DND-41 (cell line): ENCODE measurements at regions not wholly inside any gene's neighbourhood (a gene's known extent, or its start where the extent isn't known, plus 50 kb on each side); places are given as distances from the start of the nearest gene placed in this dataset.

Experiments used
- ATAC-seq: fragments of 200-7000 bp; cut with Tn5 transposase; 3 replicates; pipeline ENCODE4 v1.9.1; 2021; ENCODE audit warnings: low read depth; ENCODE audit not compliant: insufficient read depth
- DNase-seq: peaks from one replicate; pipeline ENCODE4 v3.0.0-alpha.2; 2020
- H2AFZ ChIP-seq: 2 replicates; pipeline ENCODE4 v1.6.0; 2012; ENCODE audit warnings: low read depth, low read length
- H3K27ac ChIP-seq: 2 replicates; pipeline ENCODE4 v1.5.1; 2012; ENCODE audit warnings: low read length, inconsistent platforms
- H3K27me3 ChIP-seq: fragments of 200-600 bp; sonication (generic); 2 replicates; pipeline ENCODE4 v1.6.0; 2012; ENCODE audit warnings: low read length, mild to moderate bottlenecking, inconsistent platforms; ENCODE audit not compliant: insufficient read depth, poor library complexity
- H3K36me3 ChIP-seq: 2 replicates; pipeline ENCODE4 v1.5.1; 2012; ENCODE audit warnings: low read length, inconsistent platforms; ENCODE audit not compliant: insufficient read depth
- H3K4me1 ChIP-seq: 2 replicates; pipeline ENCODE4 v1.5.1; 2012; ENCODE audit warnings: mild to moderate bottlenecking, low read length; ENCODE audit not compliant: insufficient read depth
- H3K4me2 ChIP-seq: 2 replicates; pipeline ENCODE4 v1.6.0; 2012; ENCODE audit warnings: mild to moderate bottlenecking, moderate library complexity, low read length, inconsistent platforms; ENCODE audit not compliant: insufficient read depth
- H3K4me3 ChIP-seq, 2 experiments: fragments of 200-600 bp in 1 of 2; shearing (Covaris generic) in 1 of 2; 2 replicates each; pipeline ENCODE4 v1.5.1; 2012 to 2016; ENCODE audit warnings: inconsistent platforms in 2 of 2, low read length in 2 of 2, mild to moderate bottlenecking in 2 of 2, low read depth in 1 of 2, moderate library complexity in 1 of 2
- H3K79me2 ChIP-seq: 2 replicates; pipeline ENCODE4 v1.6.0; 2012; ENCODE audit warnings: low read length, inconsistent platforms; ENCODE audit not compliant: insufficient read depth
- H3K9ac ChIP-seq: 2 replicates; pipeline ENCODE4 v1.6.0; 2012; ENCODE audit warnings: low read depth, mild to moderate bottlenecking, inconsistent platforms, low read length, moderate library complexity
- H3K9me3 ChIP-seq: 2 replicates; pipeline ENCODE4 v1.5.1; 2012; ENCODE audit warnings: low read length, moderate library complexity, mild to moderate bottlenecking, inconsistent platforms; ENCODE audit not compliant: insufficient read depth, severe bottlenecking
- H4K20me1 ChIP-seq: 2 replicates; pipeline ENCODE4 v1.6.0; 2012; ENCODE audit warnings: low read length; ENCODE audit not compliant: insufficient read depth
- EZH2 ChIP-seq: IDR thresholded peaks from 3 replicates; pipeline ENCODE4 v1.6.1; 2012; ENCODE audit warnings: borderline replicate concordance, low read depth, mild to moderate bottlenecking, moderate library complexity, low read length, inconsistent platforms; ENCODE audit not compliant: severe bottlenecking
- TF ChIP-seq, protein P1 (sequence below): IDR thresholded peaks from 2 replicates; pipeline ENCODE4 v1.5.1; 2012; ENCODE audit warnings: borderline replicate concordance, low read length, moderate library complexity, mild to moderate bottlenecking; ENCODE audit not compliant: poor library complexity, severe bottlenecking; ENCODE audit errors: extremely low read depth

DNA sequence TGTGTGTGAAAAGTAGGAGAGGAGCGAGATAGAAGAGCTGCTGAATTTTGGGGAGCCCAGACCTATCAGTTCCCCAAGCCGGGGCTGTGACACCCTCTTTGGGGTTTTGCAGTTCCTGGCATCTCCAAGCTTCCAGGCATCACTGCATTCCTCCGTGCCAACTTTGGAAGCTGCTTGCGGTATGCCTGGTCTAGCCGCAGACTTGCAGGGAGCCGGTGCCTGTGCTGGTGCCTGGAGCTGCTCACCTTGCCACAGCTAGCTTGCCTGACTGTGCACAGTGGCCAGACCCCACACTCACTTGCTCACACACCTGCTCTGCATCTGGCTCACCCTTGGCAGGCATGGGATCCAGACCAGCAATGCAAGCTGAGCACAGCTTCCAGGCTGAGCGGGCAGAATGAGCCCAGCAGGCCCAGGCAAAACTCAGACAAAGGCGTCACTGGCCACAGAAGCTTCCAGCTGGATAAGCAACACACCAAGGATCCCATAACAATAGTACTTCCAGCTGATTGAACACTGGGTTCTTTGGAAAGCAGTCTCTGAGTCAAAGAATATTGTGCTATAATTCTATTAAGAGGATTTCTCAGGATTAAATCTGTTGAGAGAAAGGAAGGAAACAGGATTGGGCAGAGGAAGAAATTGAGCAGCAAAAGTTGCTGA lies 390.9 kb downstream of the TEX13C start:
- Histone ChIP-seq H3K9ac (no peak overlapping the region), H3K4me3 (no peak overlapping the region), H3K36me3 (no peaks in the 10 kb centered on the region), H3K4me1 (no peaks in the 10 kb centered on the region), H3K27me3 (no peaks in the 10 kb centered on the region), H3K4me2 (no peak overlapping the region), H2AFZ (no peak overlapping the region), H3K27ac (no peak overlapping the region), H3K9me3 (no peaks in the 10 kb centered on the region), H3K79me2 (no peaks in the 10 kb centered on the region), H4K20me1 (no peaks in the 10 kb centered on the region)
- no peak for DNase-seq
- ATAC-seq = no peak
- TF ChIP-seq, protein P1, sequence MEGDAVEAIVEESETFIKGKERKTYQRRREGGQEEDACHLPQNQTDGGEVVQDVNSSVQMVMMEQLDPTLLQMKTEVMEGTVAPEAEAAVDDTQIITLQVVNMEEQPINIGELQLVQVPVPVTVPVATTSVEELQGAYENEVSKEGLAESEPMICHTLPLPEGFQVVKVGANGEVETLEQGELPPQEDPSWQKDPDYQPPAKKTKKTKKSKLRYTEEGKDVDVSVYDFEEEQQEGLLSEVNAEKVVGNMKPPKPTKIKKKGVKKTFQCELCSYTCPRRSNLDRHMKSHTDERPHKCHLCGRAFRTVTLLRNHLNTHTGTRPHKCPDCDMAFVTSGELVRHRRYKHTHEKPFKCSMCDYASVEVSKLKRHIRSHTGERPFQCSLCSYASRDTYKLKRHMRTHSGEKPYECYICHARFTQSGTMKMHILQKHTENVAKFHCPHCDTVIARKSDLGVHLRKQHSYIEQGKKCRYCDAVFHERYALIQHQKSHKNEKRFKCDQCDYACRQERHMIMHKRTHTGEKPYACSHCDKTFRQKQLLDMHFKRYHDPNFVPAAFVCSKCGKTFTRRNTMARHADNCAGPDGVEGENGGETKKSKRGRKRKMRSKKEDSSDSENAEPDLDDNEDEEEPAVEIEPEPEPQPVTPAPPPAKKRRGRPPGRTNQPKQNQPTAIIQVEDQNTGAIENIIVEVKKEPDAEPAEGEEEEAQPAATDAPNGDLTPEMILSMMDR = no peak
- no peak for TF ChIP-seq EZH2

DNA sequence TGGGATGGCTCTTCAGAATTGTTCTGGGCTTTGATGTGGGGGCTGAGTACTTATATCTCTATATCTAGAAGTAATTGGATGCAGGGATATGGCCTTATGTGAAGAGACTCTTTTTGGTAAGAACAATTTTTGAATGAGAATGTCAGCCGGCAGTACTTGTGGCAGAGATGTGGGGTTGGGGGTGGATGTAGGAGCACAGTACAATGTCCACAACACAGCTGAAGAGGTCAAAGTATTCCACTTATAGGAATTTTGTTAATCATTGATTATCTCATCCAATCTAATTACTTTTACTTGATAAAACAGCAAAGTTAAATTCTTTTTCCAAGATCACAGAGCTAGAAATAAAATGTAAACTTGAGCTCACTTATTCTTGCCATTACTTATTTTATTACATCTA lies 391.4 kb downstream of the TEX13C start:
- Histone ChIP-seq H3K36me3 (no peaks in the 10 kb centered on the region), H3K4me1 (no peaks in the 10 kb centered on the region), H3K9ac (no peak overlapping the region), H4K20me1 (no peaks in the 10 kb centered on the region), H3K79me2 (no peaks in the 10 kb centered on the region), H3K4me2 (no peak overlapping the region), H2AFZ (no peak overlapping the region), H3K9me3 (no peaks in the 10 kb centered on the region), H3K27me3 (no peaks in the 10 kb centered on the region), H3K27ac (no peak overlapping the region), H3K4me3 (no peak overlapping the region)
- no peak for DNase-seq
- TF ChIP-seq, protein P1 = no peak
- no peak for TF ChIP-seq EZH2
- ATAC-seq = no peak

DNA sequence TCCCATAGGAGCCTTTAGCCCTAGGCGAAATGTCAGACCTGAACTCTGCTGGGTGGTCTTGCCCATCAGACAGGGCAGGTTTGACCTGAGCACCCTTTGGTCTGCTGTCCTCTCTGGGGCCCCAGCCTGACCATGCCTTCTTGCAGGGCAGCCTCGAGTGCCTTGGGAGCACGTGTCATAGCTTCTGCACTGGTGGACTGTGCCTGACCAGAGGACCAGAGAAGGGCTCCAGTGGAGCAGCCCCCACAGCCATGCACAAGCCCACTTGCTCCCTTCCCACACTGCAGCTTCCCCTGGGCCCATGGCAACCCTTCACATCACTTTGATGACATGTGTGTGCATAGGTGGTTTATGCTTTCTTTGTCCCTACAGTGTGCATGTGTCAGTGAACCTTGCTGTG lies 394.0 kb downstream of the TEX13C start:
- TF ChIP-seq, protein P1 = no peak
- TF ChIP-seq EZH2 = no peak
- no peaks in the 10 kb centered on the region for H3K4me1 ChIP-seq
- ATAC-seq (no peak), DNase-seq (no peak)
- H3K9me3 ChIP-seq = no peaks in the 10 kb centered on the region
- H4K20me1 ChIP-seq = no peaks in the 10 kb centered on the region
- H3K36me3 ChIP-seq = no peaks in the 10 kb centered on the region
- H2AFZ ChIP-seq = no peak overlapping the region
- no peaks in the 10 kb centered on the region for H3K79me2 ChIP-seq
- no peaks in the 10 kb centered on the region for H3K27me3 ChIP-seq
- no peak overlapping the region for H3K27ac ChIP-seq
- H3K4me3 ChIP-seq = no peak overlapping the region
- H3K9ac ChIP-seq = no peak overlapping the region
- H3K4me2 ChIP-seq = no peak overlapping the region

DNA sequence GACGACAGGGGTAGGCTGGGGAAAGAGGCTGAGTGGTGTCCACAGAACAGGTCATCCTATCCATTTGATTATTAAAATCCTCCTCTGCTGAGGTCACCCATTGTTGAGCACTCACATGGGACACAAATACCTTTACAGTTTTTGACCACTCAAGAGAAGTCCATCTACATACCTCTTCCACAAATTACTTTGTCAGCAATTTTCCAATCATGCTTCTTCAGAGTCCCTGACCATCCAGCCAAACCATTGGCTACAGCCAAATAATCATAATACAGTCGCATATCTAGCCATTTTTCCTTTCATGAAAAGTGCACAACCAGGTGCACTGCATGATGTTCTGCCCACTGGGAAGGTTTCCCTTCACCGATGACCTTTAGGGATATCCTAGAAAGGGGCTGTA lies 407.4 kb downstream of the TEX13C start:
- Histone ChIP-seq H3K27me3 (no peaks in the 10 kb centered on the region), H3K4me3 (no peak overlapping the region), H3K9ac (no peak overlapping the region), H3K36me3 (no peaks in the 10 kb centered on the region), H3K4me1 (no peaks in the 10 kb centered on the region), H4K20me1 (no peaks in the 10 kb centered on the region), H3K4me2 (no peak overlapping the region), H3K27ac (no peak overlapping the region), H3K79me2 (no peaks in the 10 kb centered on the region), H2AFZ (no peak overlapping the region), H3K9me3 (no peaks in the 10 kb centered on the region)
- ATAC-seq = no peak
- TF ChIP-seq EZH2 = no peak
- no peak for DNase-seq
